RWPE2 (cell line): ENCODE measurements at regions not wholly inside any gene's neighbourhood (a gene's known extent, or its start where the extent isn't known, plus 50 kb on each side); places are given as distances from the start of the nearest gene placed in this dataset.

Experiments used
- ATAC-seq: fragments of 200-7000 bp; cut with Tn5 transposase; 3 replicates; pipeline ENCODE4 v1.9.1; 2021; ENCODE audit warnings: low read depth
- DNase-seq: peaks from one replicate; pipeline ENCODE4 v3.0.0-alpha.2; 2020; ENCODE audit warnings: low spot score
- H3K27ac ChIP-seq: fragments of 450-650 bp; 2 replicates; pipeline ENCODE4 v1.5.1; 2017; ENCODE audit warnings: mild to moderate bottlenecking; ENCODE audit not compliant: poor library complexity, severe bottlenecking
- H3K27me3 ChIP-seq: fragments of 250-450 bp; sonication (Bioruptor Pico); 2 replicates; pipeline ENCODE4 v1.5.1; 2021; ENCODE audit warnings: mild to moderate bottlenecking, moderate library complexity; ENCODE audit not compliant: insufficient read depth, poor library complexity, severe bottlenecking
- H3K36me3 ChIP-seq: fragments of 250-450 bp; sonication (Bioruptor Pico); 2 replicates; pipeline ENCODE4 v1.5.1; 2020; ENCODE audit warnings: low read depth, mild to moderate bottlenecking, moderate library complexity
- H3K4me1 ChIP-seq: fragments of 250-450 bp; sonication (Bioruptor Pico); 2 replicates; pipeline ENCODE4 v1.5.1; 2021; ENCODE audit warnings: mild to moderate bottlenecking, moderate library complexity; ENCODE audit not compliant: insufficient read depth, poor library complexity, severe bottlenecking
- H3K4me3 ChIP-seq: fragments of 250-450 bp; sonication (Bioruptor Pico); 2 replicates; pipeline ENCODE4 v1.5.1; 2021; ENCODE audit warnings: mild to moderate bottlenecking, moderate library complexity; ENCODE audit not compliant: severe bottlenecking
- H3K9me3 ChIP-seq: fragments of 250-450 bp; sonication (Bioruptor Pico); 2 replicates; pipeline ENCODE4 v1.5.1; 2021; ENCODE audit warnings: mild to moderate bottlenecking, moderate library complexity; ENCODE audit not compliant: severe bottlenecking
- CTCF ChIP-seq: fragments of 450-650 bp; IDR thresholded peaks from one replicate; pipeline ENCODE4 v1.5.1; 2017; ENCODE audit warnings: mild to moderate bottlenecking, moderate library complexity; ENCODE audit not compliant: poor library complexity, severe bottlenecking

DNA sequence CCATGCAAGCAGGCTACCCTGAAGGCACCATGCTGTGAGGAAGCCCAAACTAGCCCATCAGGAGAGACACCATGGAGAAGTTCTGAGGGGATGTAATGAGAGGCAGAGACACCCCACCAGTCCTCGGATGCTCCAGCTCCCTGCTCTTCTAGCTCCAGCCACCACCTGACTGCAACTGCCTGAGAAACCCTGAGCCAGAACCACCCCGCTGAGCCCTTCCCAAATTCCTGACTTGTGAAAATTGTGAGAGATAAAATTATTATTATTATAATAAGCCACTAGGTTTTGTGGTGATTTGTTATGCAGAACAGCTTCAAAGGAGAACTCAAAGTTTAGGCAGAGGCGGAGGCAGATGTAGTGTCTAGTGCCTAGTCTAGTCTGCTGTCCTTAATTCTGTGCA, 67.1 kb upstream of the HK2 start:
- no peak for ATAC-seq
- Histone ChIP-seq H3K36me3 (no peaks in the 10 kb centered on the region), H3K27me3 (no peaks in the 10 kb centered on the region), H3K4me1 (no peaks in the 10 kb centered on the region), H3K4me3 (no peak overlapping the region), H3K9me3 (no peaks in the 10 kb centered on the region), H3K27ac (no peak overlapping the region)
- no peak for TF ChIP-seq CTCF
- no peak for DNase-seq

GRCh38 chr2:74767618-74768017, 66.3 kb upstream of the HK2 start:
- DNase-seq = no peak
- Histone ChIP-seq H3K9me3 (no peaks in the 10 kb centered on the region), H3K27ac (no peak overlapping the region), H3K4me1 (no peaks in the 10 kb centered on the region), H3K27me3 (no peaks in the 10 kb centered on the region), H3K36me3 (no peaks in the 10 kb centered on the region), H3K4me3 (no peak overlapping the region)
- ATAC-seq = no peak
- TF ChIP-seq CTCF = no peak

- ATAC-seq = no peak
- Histone ChIP-seq H3K27me3 (no peaks in the 10 kb centered on the region), H3K4me3 (no peak overlapping the region), H3K9me3 (no peaks in the 10 kb centered on the region), H3K27ac (no peak overlapping the region), H3K36me3 (no peaks in the 10 kb centered on the region), H3K4me1 (no peaks in the 10 kb centered on the region)
- DNase-seq = no peak
- TF ChIP-seq CTCF = no peak
Observed at GRCh38 chr2:74768401-74768914, 65.5 kb upstream of the HK2 start.

- Histone ChIP-seq H3K4me1 (no peaks in the 10 kb centered on the region), H3K27ac (no peak overlapping the region), H3K9me3 (no peaks in the 10 kb centered on the region), H3K27me3 (no peaks in the 10 kb centered on the region), H3K4me3 (no peak overlapping the region), H3K36me3 (no peaks in the 10 kb centered on the region)
- no peak for ATAC-seq
- DNase-seq = no peak
- no peak for TF ChIP-seq CTCF
Observed at GRCh38 chr2:74772046-74772445, 61.9 kb upstream of the HK2 start.

DNA sequence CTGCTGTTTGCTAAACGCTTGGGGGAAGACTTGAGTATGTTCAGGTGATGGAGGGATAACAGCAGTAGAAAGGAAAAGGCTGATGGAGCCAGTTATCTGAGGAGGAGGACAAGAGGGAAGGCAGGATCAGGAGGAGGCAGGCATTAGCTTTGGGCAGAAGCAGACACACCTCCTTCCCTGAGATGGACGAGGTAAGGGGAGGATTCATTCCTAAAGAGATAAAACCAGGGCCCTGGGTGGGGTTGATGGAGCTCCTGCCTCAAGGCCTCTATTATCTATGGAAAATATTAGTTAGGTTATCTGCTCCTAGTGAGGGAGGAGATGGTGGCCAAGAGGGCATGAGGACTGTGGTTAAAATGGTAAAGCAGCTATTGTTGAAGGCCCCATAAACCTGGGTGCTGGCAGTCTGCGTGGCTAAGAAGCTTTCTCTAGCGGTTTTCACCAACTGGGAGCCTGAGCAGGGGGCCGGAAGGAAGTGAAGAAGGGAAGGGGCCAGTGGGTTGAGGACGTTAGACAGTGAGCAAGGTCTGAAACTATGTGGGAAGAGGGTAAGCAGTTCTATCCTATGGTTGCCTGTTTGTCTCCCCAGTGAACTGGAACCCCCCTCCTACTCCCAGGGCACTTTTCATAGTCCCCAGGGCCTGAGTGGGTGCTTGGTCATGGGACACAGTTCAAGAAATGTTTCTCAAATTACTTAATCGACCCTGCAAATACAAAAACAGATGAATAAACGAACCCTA, 56.6 kb upstream of the HK2 start:
- ATAC-seq = no peak
- H3K4me3 ChIP-seq = no peak overlapping the region
- H3K27ac ChIP-seq = no peak overlapping the region
- H3K27me3 ChIP-seq = no peaks in the 10 kb centered on the region
- no peak for TF ChIP-seq CTCF
- DNase-seq = no peak
- H3K9me3 ChIP-seq = no peaks in the 10 kb centered on the region
- H3K4me1 ChIP-seq = no peaks in the 10 kb centered on the region
- no peaks in the 10 kb centered on the region for H3K36me3 ChIP-seq
